LHCN-M2 (cell line): ENCODE measurements at regions not wholly inside any gene's neighbourhood (a gene's known extent, or its start where the extent isn't known, plus 50 kb on each side); places are given as distances from the start of the nearest gene placed in this dataset.
A peak's percentile ranks its signal among the peaks of the same experiment; 100 is the strongest.
"Not testable (repeated sequence)": the region's sequence is repeated elsewhere in the genome, so short reads cannot be mapped to it uniquely, and the experiment has no call there.

ENCODE experiments used
- DNase-seq: peaks from one replicate; pipeline ENCODE4 v3.0.0-alpha.2; 2012; ENCODE audit warnings: low read depth

- DNase-seq: peak; percentile 57
These were observed 288.5 kb downstream of the ASMT start for GRCh38 chrX:1903236-1903935.

GRCh38 chrX:1904663-1905218 is 289.9 kb downstream of the ASMT start:
- DNase-seq: no peak

GRCh38 chrX:1906028-1906427 is 291.2 kb downstream of the ASMT start:
- DNase-seq: no peak

GRCh38 chrX:1908996-1909395 is 294.1 kb downstream of the ASMT start:
- DNase-seq: not testable (repeated sequence)

GRCh38 chrX:1909419-1910206 is 294.8 kb downstream of the ASMT start:
- DNase-seq: no peak

- no peak for DNase-seq
These were observed 295.3 kb downstream of the ASMT start for GRCh38 chrX:1910207-1910470.

- DNase-seq: no peak
These were observed 296.7 kb downstream of the ASMT start for GRCh38 chrX:1911401-1912128.

GRCh38 chrX:1912193-1912592 is 297.3 kb downstream of the ASMT start:
- DNase-seq: no peak

- DNase-seq: no peak
These were observed 299.9 kb downstream of the ASMT start for GRCh38 chrX:1914606-1915365.

- DNase-seq: no peak
These were observed 303.9 kb downstream of the ASMT start for GRCh38 chrX:1918780-1919179.

GRCh38 chrX:1925053-1925481 is 310.2 kb downstream of the ASMT start:
- DNase-seq: no peak

- no peak for DNase-seq
These were observed 313.9 kb downstream of the ASMT start for GRCh38 chrX:1928805-1929204.

GRCh38 chrX:1932231-1932630 is 317.4 kb downstream of the ASMT start:
- peak; percentile 75 for DNase-seq

GRCh38 chrX:1933964-1934363 is 319.1 kb downstream of the ASMT start:
- no peak for DNase-seq

GRCh38 chrX:1935805-1936204 is 320.9 kb downstream of the ASMT start:
- no peak for DNase-seq

- no peak for DNase-seq
These were observed 323.3 kb downstream of the ASMT start for GRCh38 chrX:1938190-1938589.

GRCh38 chrX:1941321-1941720 is 326.5 kb downstream of the ASMT start:
- DNase-seq: no peak

- no peak for DNase-seq
These were observed 331.0 kb downstream of the ASMT start for GRCh38 chrX:1945879-1946278.

GRCh38 chrX:1946974-1947373 is 332.1 kb downstream of the ASMT start:
- DNase-seq: no peak
